ENCODE measurements at regions not wholly inside any gene's neighbourhood (a gene's known extent, or its start where the extent isn't known, plus 50 kb on each side); places are given as distances from the start of the nearest gene placed in this dataset.

DNA sequence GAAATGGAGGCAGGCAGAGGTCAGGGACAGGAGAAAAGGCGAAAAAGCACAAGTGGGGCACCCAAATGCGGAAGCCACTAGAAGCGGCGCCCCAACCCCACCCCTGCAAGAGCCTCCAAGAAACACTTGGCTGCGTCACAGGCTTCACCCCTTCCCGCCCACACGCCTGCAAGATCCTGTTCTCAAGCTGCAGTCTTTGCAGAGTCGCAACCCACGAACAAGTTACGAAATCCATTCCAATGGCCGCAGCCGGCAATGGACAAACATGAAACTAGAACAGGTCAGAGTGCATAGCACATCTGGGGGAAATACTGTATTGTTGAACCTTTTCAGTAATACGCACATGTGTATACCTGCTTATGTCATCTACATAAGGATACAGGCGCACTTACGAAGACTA is 103.6 kb downstream of the PSMG1 start:
- H3K4me3 Mint-ChIP-seq = no peak overlapping the region
- H3K4me1 Mint-ChIP-seq = peaks cover 8% of the 10 kb centered on the region
- H3K27me3 Mint-ChIP-seq (ENCODE audit: low read depth) = peaks cover 9% of the 10 kb centered on the region
- no peak for DNase-seq (ENCODE audit: low spot score in 2 of 2, unreplicated experiment in 2 of 2)
- TF ChIP-seq CTCF (IDR thresholded peaks at IDR 0.05; ENCODE audit: unreplicated experiment) = no peak
- no peaks in the 10 kb centered on the region for H3K36me3 Mint-ChIP-seq
- H3K9me3 Mint-ChIP-seq = peaks cover 10% of the 10 kb centered on the region
- no peak overlapping the region for H3K27ac Mint-ChIP-seq

DNA sequence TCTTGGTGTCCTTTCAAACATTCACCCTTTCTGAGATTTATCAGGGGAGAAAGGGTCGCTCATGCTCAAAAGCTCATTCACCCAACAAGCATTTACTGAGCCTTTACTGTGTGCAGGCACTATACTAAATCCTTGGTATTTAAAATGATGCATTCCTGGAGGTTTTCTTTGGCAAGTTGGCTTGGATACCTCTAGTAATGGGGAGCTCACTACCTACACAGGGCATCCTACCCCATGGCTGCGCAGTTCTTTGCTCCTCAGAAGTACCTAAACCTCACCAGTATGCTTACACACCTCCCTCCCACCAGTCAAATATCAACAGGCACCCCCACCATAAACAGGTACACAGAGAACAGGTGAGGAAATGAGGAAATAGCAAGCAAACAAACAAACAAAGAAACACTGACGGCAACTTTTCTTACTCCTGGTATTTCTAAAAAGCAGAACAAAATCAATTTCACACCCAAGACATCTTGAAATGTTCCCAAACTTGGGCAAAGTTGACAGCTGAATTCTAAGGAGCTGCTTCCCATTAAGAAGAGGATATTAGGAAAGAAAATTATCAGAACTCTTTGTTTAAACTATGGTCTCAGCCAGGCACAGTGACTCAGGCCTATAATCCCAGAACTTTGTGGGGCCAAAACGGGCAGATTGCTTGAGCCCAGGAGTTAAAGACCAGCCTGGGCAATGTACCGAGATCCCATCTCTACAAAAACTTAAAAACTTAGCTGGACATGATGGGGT is 104.8 kb downstream of the PSMG1 start:
- TF ChIP-seq CTCF (IDR thresholded peaks at IDR 0.05; ENCODE audit: unreplicated experiment) = no peak
- Mint-ChIP-seq H3K27me3 (ENCODE audit: low read depth) (peaks cover 9% of the 10 kb centered on the region), H3K9me3 (peaks cover 15% of the 10 kb centered on the region), H3K36me3 (no peaks in the 10 kb centered on the region), H3K4me3 (no peak overlapping the region), H3K4me1 (peaks cover 6% of the 10 kb centered on the region), H3K27ac (no peak overlapping the region)
- DNase-seq (ENCODE audit: low spot score in 2 of 2, unreplicated experiment in 2 of 2) = no peak

DNA sequence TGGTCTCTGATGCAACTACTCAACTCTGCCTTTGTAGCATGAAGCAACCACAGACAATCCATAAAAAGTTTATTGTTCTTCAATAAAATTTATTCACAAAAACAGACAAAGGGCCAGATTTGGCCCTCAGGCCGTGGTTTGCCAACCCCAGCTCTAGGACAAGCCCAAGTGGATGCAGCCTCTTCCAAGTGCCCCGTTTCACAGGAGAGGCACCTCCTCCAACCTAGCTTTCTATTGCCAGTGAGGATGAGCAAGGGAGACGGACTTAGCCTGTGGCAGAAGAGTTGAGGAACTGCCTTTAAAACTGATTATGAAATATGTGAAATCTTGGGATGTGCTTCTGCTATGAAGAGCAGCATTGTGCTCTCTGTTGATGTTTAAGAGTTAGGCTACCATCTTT is 105.4 kb downstream of the PSMG1 start:
- H3K27me3 Mint-ChIP-seq (ENCODE audit: low read depth) = peaks cover 7% of the 10 kb centered on the region
- peaks cover 15% of the 10 kb centered on the region for H3K9me3 Mint-ChIP-seq
- no peaks in the 10 kb centered on the region for H3K36me3 Mint-ChIP-seq
- no peak for DNase-seq (ENCODE audit: low spot score in 2 of 2, unreplicated experiment in 2 of 2)
- H3K4me3 Mint-ChIP-seq = no peak overlapping the region
- H3K27ac Mint-ChIP-seq = no peak overlapping the region
- peaks cover 2% of the 10 kb centered on the region for H3K4me1 Mint-ChIP-seq
- TF ChIP-seq CTCF (IDR thresholded peaks at IDR 0.05; ENCODE audit: unreplicated experiment) = no peak

DNA sequence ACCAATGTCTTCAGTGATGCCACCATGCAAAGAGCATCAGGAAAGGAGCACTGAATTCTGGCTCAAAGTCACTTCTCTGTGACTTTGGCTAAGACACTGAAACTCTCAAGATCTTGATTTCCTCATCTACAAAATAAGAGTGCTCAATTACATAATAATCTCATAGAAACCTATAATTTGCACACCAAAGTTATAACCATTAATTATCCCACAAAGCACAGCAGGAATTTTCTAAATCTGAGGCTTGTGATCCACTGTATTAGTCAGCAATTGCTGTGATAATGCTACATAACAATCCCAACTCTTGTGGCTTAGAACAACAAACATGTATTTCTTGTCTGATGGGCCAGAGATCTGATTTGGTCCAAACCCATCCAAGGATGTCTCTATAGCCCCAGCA is 108.7 kb downstream of the PSMG1 start:
- Mint-ChIP-seq H3K36me3 (no peaks in the 10 kb centered on the region), H3K27me3 (ENCODE audit: low read depth) (peaks cover 2% of the 10 kb centered on the region)

DNA sequence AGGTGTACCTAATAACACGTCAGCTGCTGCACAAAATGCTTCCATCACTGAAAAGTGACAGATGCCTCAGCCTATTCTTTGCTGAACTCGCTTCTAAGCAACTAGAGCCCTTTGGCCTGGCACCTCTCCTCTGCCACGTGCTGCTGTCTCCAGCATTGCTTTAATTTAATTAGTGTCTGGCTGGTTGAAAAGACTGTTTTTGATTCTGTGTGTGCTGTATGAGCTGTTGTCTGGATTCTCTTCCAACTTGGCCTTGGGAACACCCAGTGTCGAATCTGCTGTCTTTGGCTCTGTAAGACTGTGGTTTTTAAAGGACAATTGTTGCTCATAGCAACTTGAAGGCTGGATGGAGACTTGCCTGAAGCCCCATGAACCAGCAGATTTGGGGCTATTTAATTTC is 109.5 kb downstream of the PSMG1 start:
- no peak for DNase-seq (ENCODE audit: low spot score in 2 of 2, unreplicated experiment in 2 of 2)
- no peak for TF ChIP-seq CTCF (IDR thresholded peaks at IDR 0.05; ENCODE audit: unreplicated experiment)
- Mint-ChIP-seq H3K27me3 (ENCODE audit: low read depth) (no peaks in the 10 kb centered on the region), H3K9me3 (peaks cover 20% of the 10 kb centered on the region), H3K4me1 (peaks cover 14% of the 10 kb centered on the region), H3K36me3 (no peaks in the 10 kb centered on the region), H3K4me3 (no peak overlapping the region), H3K27ac (no peak overlapping the region)

More for the DNA sequence above, 108.7 kb downstream of the PSMG1 start:
- peaks cover 14% of the 10 kb centered on the region for H3K4me1 Mint-ChIP-seq
- no peak overlapping the region for H3K27ac Mint-ChIP-seq
- no peak overlapping the region for H3K4me3 Mint-ChIP-seq
- no peak for DNase-seq (ENCODE audit: low spot score in 2 of 2, unreplicated experiment in 2 of 2)
- no peak for TF ChIP-seq CTCF (IDR thresholded peaks at IDR 0.05; ENCODE audit: unreplicated experiment)
- H3K9me3 Mint-ChIP-seq = peaks cover 15% of the 10 kb centered on the region

Data from mesothelial cell of epicardium (in vitro differentiated cells).